HuH-7 (cell line): ENCODE measurements at regions not wholly inside any gene's neighbourhood (a gene's known extent, or its start where the extent isn't known, plus 50 kb on each side); places are given as distances from the start of the nearest gene placed in this dataset.
A peak's percentile ranks its signal among the peaks of the same experiment; 100 is the strongest.

Source experiments
- DNase-seq: peaks from one replicate; pipeline ENCODE4 v3.0.0; 2011; ENCODE audit warnings: low spot score

DNA sequence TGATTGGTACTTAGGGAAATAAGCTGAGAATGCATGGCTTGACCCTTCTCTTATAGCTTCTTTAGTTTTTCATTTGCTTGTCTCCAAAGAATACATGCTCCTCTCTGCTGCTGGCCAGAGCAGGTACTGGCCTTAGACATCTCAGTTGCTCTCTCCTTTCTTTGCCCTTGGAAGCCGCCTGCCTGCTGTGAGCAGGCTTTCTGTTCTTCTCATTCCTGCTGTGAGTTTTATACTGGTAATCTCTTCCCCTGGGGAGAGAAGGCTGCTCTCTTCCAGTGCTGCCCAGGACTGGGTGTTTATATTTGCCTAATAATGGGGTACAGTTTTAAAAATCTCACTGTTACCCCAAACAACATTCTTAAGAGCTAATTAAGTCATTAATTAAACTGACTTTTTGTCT lies 323.5 kb upstream of the LRRC7 start:
- DNase-seq: no peak

GRCh38 chr1:69246109-69246508 lies 321.6 kb upstream of the LRRC7 start:
- DNase-seq: no peak

DNA sequence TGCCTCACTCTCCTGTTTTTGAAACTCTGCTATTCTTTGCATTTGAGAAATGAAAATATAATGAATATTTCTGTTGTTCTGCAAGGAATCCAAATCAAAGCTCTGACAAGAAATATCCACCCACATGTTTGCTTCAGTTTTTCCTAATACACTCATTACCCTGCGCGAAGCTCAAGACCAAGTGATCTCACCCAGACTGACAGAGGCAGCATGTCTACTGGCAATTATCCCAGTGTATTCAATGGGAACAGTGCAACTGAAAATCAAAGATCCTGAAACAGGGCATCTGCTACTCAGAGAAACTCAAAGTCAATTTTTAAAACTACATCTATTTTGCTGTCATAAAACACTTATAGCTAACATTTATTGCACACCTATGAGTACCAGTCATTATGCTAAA lies 321.0 kb upstream of the LRRC7 start:
- no peak for DNase-seq

- DNase-seq: no peak
Observed at GRCh38 chr1:69252696-69253095, 315.0 kb upstream of the LRRC7 start.

- no peak for DNase-seq
Observed at GRCh38 chr1:69256036-69256435, 311.7 kb upstream of the LRRC7 start.

GRCh38 chr1:69258842-69259241 lies 308.9 kb upstream of the LRRC7 start:
- DNase-seq: no peak

DNA sequence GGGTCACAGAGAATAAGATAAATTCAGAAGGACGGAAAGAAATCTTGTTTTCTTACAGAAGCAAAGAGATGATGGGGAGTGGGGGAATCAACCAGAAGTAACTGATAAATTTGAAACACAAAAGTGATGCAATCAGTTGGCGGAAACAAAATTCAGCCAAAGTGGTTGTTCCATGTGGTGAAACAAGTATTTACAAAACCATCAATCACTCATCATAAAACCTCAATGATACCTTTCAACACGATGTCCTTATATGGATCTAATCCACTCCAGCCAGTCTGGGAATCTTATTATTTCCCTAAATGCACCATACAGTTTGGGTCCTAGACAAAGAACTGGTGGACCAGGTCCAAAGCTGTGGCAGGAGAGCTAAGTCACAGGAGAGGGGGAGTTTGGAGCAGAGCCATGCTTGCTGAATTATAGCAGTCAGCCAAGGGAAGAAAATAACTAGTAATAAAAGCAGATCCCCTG lies 303.8 kb upstream of the LRRC7 start:
- DNase-seq: peak; percentile 1

DNA sequence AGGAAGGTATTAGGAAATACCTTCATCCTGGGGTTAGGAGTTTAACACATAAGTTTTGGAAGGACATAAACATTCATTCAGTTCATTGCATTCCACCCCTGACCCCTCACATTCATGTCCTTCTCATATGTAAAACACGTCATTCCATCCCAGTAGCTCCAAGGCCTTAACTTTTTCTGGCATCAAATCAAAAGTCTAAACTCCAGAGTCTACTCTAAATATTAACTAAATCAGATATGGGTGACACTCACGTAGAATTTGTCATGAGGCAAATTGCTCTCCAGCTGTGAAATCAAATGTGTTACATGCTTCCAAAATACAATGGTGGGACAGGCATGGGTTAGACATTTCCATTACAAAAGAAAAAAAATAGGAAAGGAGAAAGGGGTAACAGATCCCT lies 298.2 kb upstream of the LRRC7 start:
- DNase-seq: no peak

DNA sequence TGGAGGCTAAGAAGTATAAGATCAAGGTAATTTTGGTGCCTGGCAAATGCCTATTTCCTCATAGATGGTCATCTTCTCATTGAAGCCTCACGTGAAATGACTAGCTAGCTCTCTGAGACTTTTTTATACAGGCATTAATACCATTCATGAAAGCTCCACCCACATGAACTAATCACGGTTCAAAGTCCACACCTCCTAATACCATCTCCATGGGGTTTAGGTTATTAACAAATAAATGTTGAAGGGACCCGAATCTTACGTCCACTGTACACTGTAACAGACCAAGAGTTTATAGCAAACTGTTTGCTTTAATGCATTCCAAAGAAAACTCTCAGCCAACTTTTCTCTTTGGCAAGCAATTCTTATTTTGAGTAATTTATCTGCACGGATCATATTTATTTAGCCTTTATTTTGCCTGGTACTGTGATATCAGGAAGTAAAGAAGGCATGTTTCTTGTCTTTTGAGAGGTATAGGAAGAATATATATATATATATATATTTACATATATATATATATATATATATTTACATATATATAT lies 296.1 kb upstream of the LRRC7 start:
- no peak for DNase-seq

DNA sequence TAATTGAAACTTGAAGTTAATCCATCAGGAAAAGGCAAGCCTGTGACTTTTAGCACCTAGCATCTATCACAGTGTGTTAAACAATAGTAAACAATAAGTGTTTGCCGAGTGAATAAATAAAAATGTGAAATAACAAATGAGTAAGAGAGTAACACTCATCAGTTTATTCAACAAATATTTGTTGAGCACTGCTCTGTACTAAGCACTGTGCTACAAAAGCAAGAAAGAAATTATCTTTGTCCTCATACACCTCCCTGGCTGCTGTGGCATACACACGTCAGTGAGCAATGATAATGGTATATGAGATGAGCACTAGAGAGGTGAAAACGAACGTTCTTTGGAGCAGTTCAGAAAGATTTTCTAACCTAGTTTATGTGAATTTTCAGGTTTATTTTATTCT lies 295.0 kb upstream of the LRRC7 start:
- no peak for DNase-seq

- DNase-seq: no peak
Observed at GRCh38 chr1:69278923-69279322, 288.8 kb upstream of the LRRC7 start.

- no peak for DNase-seq
Observed at GRCh38 chr1:69283516-69283915, 284.2 kb upstream of the LRRC7 start.

DNA sequence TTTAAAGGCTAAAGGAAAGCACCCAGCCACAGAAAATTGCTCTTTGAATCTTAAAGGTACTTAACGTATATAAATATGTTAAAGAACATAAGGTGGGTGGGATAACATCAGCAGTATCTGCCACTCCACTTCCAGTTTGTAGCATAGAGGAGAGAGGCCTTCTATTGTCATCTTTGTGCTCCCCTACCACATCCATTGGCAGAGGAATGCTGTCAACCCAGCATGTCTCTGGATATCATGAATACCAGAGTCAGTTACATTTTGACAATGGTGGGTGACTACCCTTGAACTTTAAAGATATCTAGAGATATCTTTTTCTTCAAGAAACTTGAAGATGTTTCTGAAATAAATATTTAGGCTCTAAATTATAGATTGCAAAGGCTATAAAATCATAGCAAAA lies 283.2 kb upstream of the LRRC7 start:
- DNase-seq: no peak

GRCh38 chr1:69288416-69288815 lies 279.3 kb upstream of the LRRC7 start:
- no peak for DNase-seq

- no peak for DNase-seq
Observed at GRCh38 chr1:69290291-69290690, 277.4 kb upstream of the LRRC7 start.

GRCh38 chr1:69291541-69291940 lies 276.2 kb upstream of the LRRC7 start:
- DNase-seq: no peak

- no peak for DNase-seq
Observed at GRCh38 chr1:69292833-69293232, 274.9 kb upstream of the LRRC7 start.

GRCh38 chr1:69294171-69294570 lies 273.6 kb upstream of the LRRC7 start:
- DNase-seq: no peak

DNA sequence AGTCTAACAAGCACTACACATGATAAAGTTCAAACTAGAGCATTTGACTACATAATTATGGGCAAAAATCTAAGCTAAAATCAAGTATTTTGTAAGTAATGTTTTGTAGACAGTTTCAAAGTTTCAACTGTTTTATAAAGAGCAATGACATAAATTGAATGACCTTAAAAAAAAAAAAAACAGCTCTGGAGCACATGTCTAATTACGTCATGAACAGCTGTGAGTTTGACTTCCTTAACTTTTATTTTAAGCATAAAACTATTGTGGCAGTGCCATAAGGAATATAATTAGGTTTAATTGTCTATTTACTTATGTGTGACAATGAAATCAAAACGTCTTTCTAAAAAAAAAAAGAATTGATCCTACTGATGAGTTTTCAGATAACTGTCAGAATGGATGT lies 272.5 kb upstream of the LRRC7 start:
- DNase-seq: no peak

- DNase-seq: peak; percentile 1
Observed at GRCh38 chr1:69305621-69306020, 262.1 kb upstream of the LRRC7 start.

GRCh38 chr1:69312055-69312732 lies 255.5 kb upstream of the LRRC7 start:
- DNase-seq: no peak

DNA sequence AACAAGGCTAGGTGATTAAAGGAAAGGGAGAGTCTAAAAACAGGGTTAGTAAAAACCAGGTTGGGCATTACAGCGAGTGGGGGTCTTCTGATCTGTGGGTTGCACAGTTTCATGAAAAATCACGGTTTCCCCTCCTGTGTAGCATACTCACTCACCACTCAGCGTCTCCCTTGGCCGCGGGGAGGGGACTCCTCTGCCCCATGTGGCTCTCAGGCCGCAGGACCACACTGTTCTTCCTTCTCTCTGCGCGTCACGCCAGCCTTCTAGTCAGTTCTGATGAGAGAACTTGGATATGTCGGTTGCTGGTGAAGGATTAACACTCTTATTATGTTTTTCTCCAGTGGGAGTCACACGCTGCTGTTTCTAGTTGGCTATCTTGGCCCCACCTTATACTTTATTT lies 254.6 kb upstream of the LRRC7 start:
- no peak for DNase-seq

GRCh38 chr1:69315416-69315815 lies 252.3 kb upstream of the LRRC7 start:
- no peak for DNase-seq

DNA sequence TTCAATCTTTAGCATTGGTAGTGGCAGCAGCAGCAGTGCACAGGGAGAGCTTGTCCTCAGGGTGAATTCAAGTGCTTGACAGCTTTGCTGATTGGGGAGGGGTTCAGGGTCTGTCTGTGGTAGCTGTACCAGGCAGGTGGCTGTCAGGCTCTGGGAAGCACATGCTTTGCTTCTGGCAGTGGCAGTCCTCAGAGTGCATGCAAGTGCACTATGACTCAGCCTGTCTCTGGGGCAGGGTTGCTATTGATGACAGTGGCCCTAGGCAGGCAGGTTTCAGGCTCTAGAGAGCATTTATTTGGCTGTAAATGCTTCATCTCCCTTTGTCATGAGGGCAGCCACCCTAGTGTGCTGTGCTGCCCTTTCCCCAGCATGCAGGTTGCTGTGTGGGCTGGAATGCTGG lies 251.9 kb upstream of the LRRC7 start:
- no peak for DNase-seq
